ENCODE measurements at regions not wholly inside any gene's neighbourhood (a gene's known extent, or its start where the extent isn't known, plus 50 kb on each side); places are given as distances from the start of the nearest gene placed in this dataset.

GRCh38 chr2:64750001-64750816, 96.5 kb upstream of the SERTAD2 start:
- peak overlapping the region; percentile 77 for H3K4me3 ChIP-seq (ENCODE audit: low read length)
- DNase-seq (ENCODE audit: low read depth): peak; percentile 70
- TF ChIP-seq, protein P1, sequence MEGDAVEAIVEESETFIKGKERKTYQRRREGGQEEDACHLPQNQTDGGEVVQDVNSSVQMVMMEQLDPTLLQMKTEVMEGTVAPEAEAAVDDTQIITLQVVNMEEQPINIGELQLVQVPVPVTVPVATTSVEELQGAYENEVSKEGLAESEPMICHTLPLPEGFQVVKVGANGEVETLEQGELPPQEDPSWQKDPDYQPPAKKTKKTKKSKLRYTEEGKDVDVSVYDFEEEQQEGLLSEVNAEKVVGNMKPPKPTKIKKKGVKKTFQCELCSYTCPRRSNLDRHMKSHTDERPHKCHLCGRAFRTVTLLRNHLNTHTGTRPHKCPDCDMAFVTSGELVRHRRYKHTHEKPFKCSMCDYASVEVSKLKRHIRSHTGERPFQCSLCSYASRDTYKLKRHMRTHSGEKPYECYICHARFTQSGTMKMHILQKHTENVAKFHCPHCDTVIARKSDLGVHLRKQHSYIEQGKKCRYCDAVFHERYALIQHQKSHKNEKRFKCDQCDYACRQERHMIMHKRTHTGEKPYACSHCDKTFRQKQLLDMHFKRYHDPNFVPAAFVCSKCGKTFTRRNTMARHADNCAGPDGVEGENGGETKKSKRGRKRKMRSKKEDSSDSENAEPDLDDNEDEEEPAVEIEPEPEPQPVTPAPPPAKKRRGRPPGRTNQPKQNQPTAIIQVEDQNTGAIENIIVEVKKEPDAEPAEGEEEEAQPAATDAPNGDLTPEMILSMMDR (IDR thresholded peaks at IDR 0.05; ENCODE audit: insufficient read depth, low read depth, low read length, missing control alignments): no peak

- TF ChIP-seq, protein P1 (IDR thresholded peaks at IDR 0.05; ENCODE audit: insufficient read depth, low read depth, low read length, missing control alignments): no peak
- peak; percentile 100 for DNase-seq (ENCODE audit: low read depth)
- peak overlapping the region; percentile 77 for H3K4me3 ChIP-seq (ENCODE audit: low read length)
Measured at GRCh38 chr2:64750817-64751285, 97.1 kb upstream of the SERTAD2 start.

DNA sequence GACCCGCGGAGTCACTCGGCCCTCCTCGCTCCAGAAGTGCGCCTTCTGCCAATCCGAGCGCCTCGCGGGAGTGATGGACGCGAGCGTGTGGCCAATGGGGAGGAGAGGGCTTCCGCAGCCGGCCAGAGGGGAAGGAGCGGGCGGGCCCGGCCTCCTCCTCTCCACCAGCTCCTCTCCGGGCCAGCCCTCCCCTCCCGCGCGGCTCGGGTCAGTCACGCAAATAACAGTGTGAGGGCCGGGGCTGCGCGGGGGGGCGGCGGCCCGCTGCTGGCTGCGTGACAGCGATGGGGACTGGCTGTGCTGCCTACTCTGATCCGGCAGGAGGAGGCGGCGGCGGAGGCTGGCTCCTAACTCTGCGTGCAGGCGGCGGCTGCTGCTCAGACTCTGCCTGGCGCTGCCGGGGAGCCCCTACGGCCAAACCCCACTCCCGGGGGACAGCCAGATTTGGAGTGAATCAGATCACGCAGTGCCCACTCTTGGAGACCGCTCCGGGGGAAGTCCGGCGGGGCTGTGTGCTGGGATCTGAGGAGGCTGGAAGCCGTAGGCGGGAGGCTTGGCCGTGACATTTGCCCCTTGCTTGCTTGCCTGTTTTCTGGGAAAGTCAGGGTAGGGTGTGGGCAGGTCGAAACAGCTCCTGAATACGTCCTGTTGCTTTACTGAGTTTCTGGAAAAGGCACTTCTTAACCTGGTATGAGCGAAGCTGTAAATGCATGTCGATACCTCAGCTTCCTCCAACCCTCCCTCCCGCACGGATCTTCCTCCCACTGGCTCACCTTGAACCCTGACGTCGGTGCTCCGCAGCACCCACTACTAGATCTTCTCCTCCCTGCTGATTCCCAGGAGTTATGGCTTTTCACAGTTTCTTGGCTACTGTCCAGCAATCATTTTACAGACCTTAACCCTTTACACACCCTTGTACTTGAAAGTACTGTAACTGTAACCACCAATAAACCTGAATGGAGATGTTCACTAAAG, 97.9 kb upstream of the SERTAD2 start:
- peak overlapping the region; percentile 71 for H3K4me3 ChIP-seq (ENCODE audit: low read length)
- peak; percentile 93 for DNase-seq (ENCODE audit: low read depth)
- TF ChIP-seq, protein P1 (IDR thresholded peaks at IDR 0.05; ENCODE audit: insufficient read depth, low read depth, low read length, missing control alignments): peak; percentile 30

- H3K4me3 ChIP-seq (ENCODE audit: low read length): no peak overlapping the region
- DNase-seq (ENCODE audit: low read depth): no peak
Measured at GRCh38 chr2:64753399-64753798, 99.7 kb upstream of the SERTAD2 start.

GRCh38 chr2:64754570-64754969, 100.9 kb upstream of the SERTAD2 start:
- TF ChIP-seq, protein P1 (IDR thresholded peaks at IDR 0.05; ENCODE audit: insufficient read depth, low read depth, low read length, missing control alignments): no peak
- no peak overlapping the region for H3K4me3 ChIP-seq (ENCODE audit: low read length)
- no peak for DNase-seq (ENCODE audit: low read depth)

More at GRCh38 chr2:64753399-64753798, 99.7 kb upstream of the SERTAD2 start:
- TF ChIP-seq, protein P1 (IDR thresholded peaks at IDR 0.05; ENCODE audit: insufficient read depth, low read depth, low read length, missing control alignments): no peak

DNA sequence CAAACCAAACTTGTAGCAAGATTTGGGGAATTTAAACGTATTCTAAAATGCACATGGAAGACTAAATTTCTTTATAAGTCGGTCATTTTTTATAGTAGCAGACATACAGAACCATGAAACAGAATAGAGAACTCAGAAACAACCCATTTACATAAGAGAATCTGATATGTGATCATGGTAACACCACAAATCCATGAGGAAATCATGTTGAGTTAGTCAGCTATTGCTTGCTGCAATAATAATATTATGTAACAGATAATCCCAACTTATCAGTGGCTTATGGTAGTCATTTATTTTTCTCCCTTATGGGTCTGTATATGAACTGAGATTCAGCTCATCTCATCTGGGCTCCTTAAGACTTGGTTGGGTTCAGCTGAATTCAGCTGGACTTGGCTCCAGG, 103.4 kb upstream of the SERTAD2 start:
- H3K4me3 ChIP-seq (ENCODE audit: low read length): no peak overlapping the region
- DNase-seq (ENCODE audit: low read depth): peak; percentile 44
- TF ChIP-seq, protein P1 (IDR thresholded peaks at IDR 0.05; ENCODE audit: insufficient read depth, low read depth, low read length, missing control alignments): no peak
